ENCODE measurements at regions not wholly inside any gene's neighbourhood (a gene's known extent, or its start where the extent isn't known, plus 50 kb on each side); places are given as distances from the start of the nearest gene placed in this dataset.
"Not testable (repeated sequence)": the region's sequence is repeated elsewhere in the genome, so short reads cannot be mapped to it uniquely, and the experiment has no call there.

DNA sequence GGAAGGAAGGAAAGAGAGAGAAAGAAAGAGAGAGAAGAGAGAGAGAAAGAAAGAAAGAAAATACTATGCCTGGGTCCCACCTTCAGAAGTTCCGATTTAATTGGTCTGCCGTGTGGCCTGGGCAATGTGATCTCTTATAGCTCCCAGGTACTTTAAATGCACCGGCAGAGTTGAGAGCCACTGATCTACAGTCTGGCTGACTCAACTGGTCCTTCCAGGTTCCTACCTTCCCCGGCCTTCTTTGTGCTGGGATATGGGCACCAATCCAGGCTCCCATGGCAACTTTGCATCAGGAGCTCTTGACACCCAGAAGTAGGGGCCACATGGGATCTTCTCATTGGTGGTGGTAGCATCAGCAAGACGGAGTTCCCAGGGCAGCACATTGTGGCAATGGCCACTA is 186.5 kb upstream of the ATP6AP2 start:
- ATAC-seq (ENCODE audit: insufficient number of reproducible peaks, low FRiP score, low read depth) (no peak), DNase-seq (ENCODE audit: low spot score) (no peak)
- no peaks in the 10 kb centered on the region for H3K9me3 ChIP-seq

GRCh38 chrX:40392599-40392998 is 188.2 kb upstream of the ATP6AP2 start:
- Histone ChIP-seq H3K27me3 (replicated peaks; ENCODE audit: insufficient read depth) (no peaks in the 10 kb centered on the region), H3K9me3 (no peaks in the 10 kb centered on the region), H3K4me1 (ENCODE audit: control insufficient read depth in 1 of 2, low read depth in 2 of 2) (no peaks in the 10 kb centered on the region), H3K36me3 (no peaks in the 10 kb centered on the region), H3K27ac (no peak overlapping the region), H3K4me3 (no peak overlapping the region)
- no peak for DNase-seq (ENCODE audit: low spot score)
- no peak for TF ChIP-seq CTCF (IDR thresholded peaks at IDR 0.05)
- ATAC-seq (ENCODE audit: insufficient number of reproducible peaks, low FRiP score, low read depth): no peak

More for the DNA sequence above, 186.5 kb upstream of the ATP6AP2 start:
- H3K4me3 ChIP-seq: no peak overlapping the region
- H3K36me3 ChIP-seq: no peaks in the 10 kb centered on the region
- H3K27me3 ChIP-seq (replicated peaks; ENCODE audit: insufficient read depth): no peaks in the 10 kb centered on the region
- no peak for TF ChIP-seq CTCF (IDR thresholded peaks at IDR 0.05)
- no peak overlapping the region for H3K27ac ChIP-seq
- H3K4me1 ChIP-seq (ENCODE audit: control insufficient read depth in 1 of 2, low read depth in 2 of 2): no peaks in the 10 kb centered on the region

DNA sequence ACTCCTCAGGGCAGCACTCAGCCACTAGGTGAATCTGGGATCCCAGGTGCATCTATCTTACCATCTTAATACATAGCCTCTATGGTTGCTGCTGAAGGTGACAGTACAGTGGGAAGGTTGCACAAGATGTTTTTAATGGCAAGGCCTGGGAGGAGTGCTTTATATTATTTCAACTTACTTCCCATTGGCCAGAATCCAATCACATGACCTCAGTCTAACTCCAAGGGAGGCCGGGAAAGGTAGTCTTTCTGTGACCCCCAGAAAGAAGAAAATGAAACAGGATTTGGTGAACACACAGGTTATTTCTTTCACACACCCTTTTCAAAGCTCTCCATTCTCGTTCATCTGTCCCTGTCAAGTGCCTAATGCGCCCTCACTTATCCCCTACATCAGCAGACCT is 189.1 kb upstream of the ATP6AP2 start:
- Histone ChIP-seq H3K27ac (no peak overlapping the region), H3K4me1 (ENCODE audit: control insufficient read depth in 1 of 2, low read depth in 2 of 2) (no peaks in the 10 kb centered on the region), H3K9me3 (no peaks in the 10 kb centered on the region), H3K36me3 (no peaks in the 10 kb centered on the region), H3K27me3 (replicated peaks; ENCODE audit: insufficient read depth) (no peaks in the 10 kb centered on the region), H3K4me3 (no peak overlapping the region)
- no peak for ATAC-seq (ENCODE audit: insufficient number of reproducible peaks, low FRiP score, low read depth)
- DNase-seq (ENCODE audit: low spot score): no peak
- TF ChIP-seq CTCF (IDR thresholded peaks at IDR 0.05): no peak

DNA sequence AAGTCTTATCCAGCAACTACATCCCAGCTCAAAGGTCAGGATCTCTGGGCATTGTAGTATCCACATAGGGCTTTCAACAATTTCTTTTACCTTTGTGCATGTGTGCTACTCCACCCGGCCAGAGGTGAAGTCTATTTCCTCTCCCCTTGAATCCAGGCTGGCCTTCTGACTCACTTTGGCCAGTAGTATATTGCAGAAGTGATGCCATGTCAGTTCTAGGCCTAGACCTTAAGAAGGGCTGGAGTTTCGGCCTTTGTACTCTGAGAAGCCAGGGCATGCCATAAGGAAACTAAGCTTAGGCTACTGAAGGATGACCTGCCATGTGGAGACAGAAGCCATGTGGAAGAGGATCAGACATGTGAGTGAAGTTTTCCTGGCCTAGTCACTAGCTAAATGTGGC is 191.2 kb upstream of the ATP6AP2 start:
- TF ChIP-seq CTCF (IDR thresholded peaks at IDR 0.05): no peak
- Histone ChIP-seq H3K27ac (no peak overlapping the region), H3K9me3 (no peaks in the 10 kb centered on the region), H3K4me1 (ENCODE audit: control insufficient read depth in 1 of 2, low read depth in 2 of 2) (no peaks in the 10 kb centered on the region), H3K4me3 (no peak overlapping the region), H3K36me3 (no peaks in the 10 kb centered on the region), H3K27me3 (replicated peaks; ENCODE audit: insufficient read depth) (no peaks in the 10 kb centered on the region)
- ATAC-seq (ENCODE audit: insufficient number of reproducible peaks, low FRiP score, low read depth) (no peak), DNase-seq (ENCODE audit: low spot score) (no peak)

DNA sequence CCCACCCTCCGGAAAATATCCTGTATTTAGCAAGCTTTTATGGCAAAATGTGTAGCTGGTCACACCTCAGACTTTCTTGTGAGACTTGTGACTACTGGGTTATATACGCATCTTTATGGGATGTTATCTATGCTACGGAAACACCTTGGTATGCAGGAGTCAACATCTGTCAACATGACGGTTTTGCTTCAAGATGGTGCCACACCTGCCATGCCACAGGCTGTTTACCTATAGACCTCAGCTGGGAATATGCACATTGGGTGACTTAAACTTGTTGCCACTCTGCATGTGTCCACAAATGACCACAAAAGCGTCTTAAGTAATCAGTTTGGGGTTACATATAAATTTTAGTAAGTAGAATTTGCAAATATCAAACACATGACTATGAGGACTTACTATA is 192.3 kb upstream of the ATP6AP2 start:
- TF ChIP-seq CTCF (IDR thresholded peaks at IDR 0.05): no peak
- no peak for ATAC-seq (ENCODE audit: insufficient number of reproducible peaks, low FRiP score, low read depth)
- DNase-seq (ENCODE audit: low spot score): no peak

GRCh38 chrX:40387869-40388268 is 192.9 kb upstream of the ATP6AP2 start:
- ATAC-seq (ENCODE audit: insufficient number of reproducible peaks, low FRiP score, low read depth); H3K4me1 ChIP-seq (ENCODE audit: control insufficient read depth in 1 of 2, low read depth in 2 of 2); H3K36me3 ChIP-seq; H3K4me3 ChIP-seq; H3K9me3 ChIP-seq; DNase-seq (ENCODE audit: low spot score); H3K27me3 ChIP-seq (replicated peaks; ENCODE audit: insufficient read depth); H3K27ac ChIP-seq: not testable (repeated sequence)

More for the DNA sequence above, 192.3 kb upstream of the ATP6AP2 start:
- H3K36me3 ChIP-seq: no peaks in the 10 kb centered on the region
- no peaks in the 10 kb centered on the region for H3K9me3 ChIP-seq
- no peaks in the 10 kb centered on the region for H3K27me3 ChIP-seq (replicated peaks; ENCODE audit: insufficient read depth)
- no peak overlapping the region for H3K4me3 ChIP-seq
- no peak overlapping the region for H3K27ac ChIP-seq
- no peaks in the 10 kb centered on the region for H3K4me1 ChIP-seq (ENCODE audit: control insufficient read depth in 1 of 2, low read depth in 2 of 2)

- H3K27ac ChIP-seq; DNase-seq (ENCODE audit: low spot score); H3K4me3 ChIP-seq; H3K4me1 ChIP-seq (ENCODE audit: control insufficient read depth in 1 of 2, low read depth in 2 of 2); H3K36me3 ChIP-seq; H3K27me3 ChIP-seq (replicated peaks; ENCODE audit: insufficient read depth); H3K9me3 ChIP-seq; ATAC-seq (ENCODE audit: insufficient number of reproducible peaks, low FRiP score, low read depth): not testable (repeated sequence)
Measured at GRCh38 chrX:40387311-40387710, 193.5 kb upstream of the ATP6AP2 start.

Measured in thoracic aorta (tissue), 2 donors.